HG02852 (cell line): ENCODE measurements at regions not wholly inside any gene's neighbourhood (a gene's known extent, or its start where the extent isn't known, plus 50 kb on each side); places are given as distances from the start of the nearest gene placed in this dataset.
"Not testable (repeated sequence)": the region's sequence is repeated elsewhere in the genome, so short reads cannot be mapped to it uniquely, and the experiment has no call there.

Source experiments
- ATAC-seq: cut with Tn5 transposase; IDR thresholded peaks from one replicate; pipeline ENCODE4 v1.9.1; 2021; ENCODE audit warnings: mild to moderate bottlenecking, moderate library complexity; ENCODE audit not compliant: unreplicated experiment

DNA sequence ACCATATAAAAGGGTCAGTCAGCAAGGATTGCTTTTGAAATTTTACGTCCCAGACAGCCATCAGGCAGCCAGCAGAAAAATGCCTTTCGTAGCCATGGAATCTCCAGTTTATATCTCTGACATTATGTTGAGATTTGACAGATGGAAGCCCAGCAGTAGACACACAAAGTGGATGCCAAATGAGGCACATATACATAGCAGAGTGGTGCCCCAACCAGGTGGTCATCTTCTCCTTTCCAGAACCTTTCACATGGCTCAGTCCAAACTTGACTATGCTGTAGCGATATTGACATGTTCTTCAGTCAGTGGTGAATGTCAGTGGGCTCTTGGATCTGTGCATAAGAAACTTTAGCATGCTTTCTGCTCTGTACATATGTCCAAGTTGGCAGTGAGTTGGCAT, 123.3 kb upstream of the GBE1 start:
- no peak for ATAC-seq

DNA sequence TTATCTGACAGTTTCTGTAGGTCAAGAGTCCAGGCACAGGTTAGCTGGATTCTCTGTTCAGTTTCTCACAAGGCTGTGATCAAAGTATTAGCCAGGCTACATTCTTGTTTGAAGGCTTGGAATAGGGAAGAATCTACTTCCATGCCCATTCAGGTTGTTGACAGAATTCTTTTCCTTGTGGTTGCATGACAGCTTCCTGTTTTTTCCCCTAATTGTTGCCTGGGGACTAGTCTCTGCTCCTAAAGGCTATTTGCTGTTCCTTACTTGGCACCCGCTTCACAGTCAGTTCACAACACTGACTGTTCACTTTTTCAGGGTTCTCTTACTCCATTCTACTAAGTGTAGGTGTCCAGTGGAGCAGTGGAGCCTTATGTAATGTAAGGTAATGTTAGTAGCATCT, 115.4 kb upstream of the GBE1 start:
- no peak for ATAC-seq

DNA sequence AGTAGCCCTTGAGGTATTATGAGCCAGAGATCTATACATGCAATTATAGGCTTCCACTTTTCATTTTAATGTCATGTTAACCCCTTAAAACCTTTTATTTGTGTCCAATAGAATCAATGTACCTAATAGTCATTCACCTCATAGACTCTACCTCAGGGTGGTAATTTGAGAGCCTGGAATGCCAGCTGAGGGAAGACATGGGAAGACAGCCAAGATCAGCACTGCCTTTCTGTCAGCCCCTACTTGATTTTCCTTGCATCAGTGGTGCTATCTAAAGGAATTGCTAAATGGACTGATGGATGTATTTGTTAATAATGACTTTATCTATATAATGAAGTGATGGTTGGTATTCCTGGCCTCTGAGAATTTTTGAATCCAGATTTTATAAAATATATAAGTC, 113.3 kb upstream of the GBE1 start:
- no peak for ATAC-seq

- ATAC-seq: no peak
These were observed 111.1 kb upstream of the GBE1 start for GRCh38 chr3:81872566-81872965.

DNA sequence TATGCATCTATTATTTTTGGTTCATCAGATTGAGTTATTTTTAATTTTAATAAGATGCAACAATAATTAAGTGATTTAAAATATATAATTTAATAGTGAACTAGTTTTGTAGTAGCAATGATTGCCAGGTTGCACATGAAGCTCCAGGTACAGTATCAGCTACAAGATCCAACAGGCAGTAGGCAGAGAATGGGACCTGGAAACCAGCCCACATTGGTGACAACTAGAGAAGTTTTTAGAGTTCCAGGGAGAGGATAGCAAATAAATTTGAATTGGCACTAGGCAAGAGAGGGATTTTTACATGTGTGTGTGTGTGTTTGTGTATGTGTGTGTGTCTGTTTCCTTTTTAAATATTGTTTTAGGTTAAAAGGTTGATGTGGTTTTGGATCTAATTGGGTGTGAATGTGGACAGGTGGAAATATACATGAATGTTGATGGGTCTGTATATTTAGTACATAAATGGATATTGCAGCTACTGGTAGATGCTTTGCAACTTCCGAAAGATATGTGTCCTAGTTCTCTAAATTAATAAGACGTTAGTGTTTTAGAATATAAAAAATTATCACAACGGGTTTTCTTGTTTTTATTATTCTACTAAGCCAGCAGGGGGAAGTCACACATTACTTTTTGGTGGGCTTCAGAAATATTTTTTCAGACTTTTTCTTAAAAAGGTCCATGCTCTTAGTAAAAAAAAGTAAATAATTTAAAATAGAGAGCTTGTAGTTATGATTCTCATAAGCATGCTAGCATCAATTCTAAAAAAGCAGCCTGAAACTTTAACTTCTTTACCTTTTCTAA, 110.1 kb upstream of the GBE1 start:
- ATAC-seq: no peak

DNA sequence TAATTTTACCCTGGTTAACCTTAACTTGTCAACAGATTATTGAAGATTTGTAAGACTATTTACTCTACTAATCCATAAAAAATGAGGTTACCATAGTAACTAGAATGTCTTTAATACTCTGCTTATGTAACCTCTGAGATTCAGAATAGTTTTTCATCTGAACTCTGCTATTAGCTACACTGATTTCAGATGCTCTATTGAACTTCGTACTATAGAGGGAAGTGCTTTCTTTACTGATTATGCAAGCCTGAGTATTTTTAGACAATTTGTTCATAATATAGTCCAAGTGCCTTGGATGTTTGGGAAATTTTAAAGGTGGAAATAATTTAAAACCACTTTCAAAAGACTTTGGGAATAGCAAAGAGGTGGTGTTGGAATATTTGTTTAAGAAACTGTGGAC, 107.9 kb upstream of the GBE1 start:
- ATAC-seq: no peak

DNA sequence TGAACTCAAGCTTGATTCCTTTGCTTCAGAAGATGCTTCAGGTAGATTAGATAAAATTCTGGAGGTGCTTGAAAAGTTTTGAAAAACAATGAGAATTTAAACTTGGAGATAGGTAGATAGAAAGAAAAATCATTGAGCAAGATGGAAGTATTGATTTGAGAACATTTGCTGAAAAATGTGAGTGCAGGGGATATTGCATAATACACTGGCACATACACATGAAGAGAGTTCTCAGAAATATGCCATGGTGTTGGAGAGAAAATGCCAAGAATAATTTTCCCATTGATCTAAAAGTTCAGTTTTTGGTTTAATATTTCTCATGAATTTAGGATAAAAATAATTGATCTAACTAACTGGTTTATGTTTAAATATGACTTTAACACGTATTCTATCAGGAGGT, 107.2 kb upstream of the GBE1 start:
- no peak for ATAC-seq

DNA sequence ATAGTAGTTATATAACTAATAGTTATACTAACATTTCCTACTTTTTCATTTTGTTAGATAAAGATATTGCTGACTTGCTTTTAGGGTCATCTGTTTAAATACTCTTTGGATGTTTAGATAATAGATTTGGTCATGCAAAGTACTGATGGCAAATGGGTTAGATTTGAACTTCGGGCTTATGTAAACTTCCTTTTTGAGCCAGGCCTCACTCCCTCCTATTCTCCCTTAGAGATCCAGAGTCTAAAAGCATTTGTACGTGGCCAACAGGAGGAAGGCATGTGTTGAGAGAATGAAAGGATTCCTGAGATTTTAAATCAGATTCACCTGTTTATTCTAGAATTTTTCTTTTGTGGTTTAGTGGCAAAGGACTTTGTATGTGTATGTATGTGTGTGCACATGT, 106.4 kb upstream of the GBE1 start:
- ATAC-seq: no peak

DNA sequence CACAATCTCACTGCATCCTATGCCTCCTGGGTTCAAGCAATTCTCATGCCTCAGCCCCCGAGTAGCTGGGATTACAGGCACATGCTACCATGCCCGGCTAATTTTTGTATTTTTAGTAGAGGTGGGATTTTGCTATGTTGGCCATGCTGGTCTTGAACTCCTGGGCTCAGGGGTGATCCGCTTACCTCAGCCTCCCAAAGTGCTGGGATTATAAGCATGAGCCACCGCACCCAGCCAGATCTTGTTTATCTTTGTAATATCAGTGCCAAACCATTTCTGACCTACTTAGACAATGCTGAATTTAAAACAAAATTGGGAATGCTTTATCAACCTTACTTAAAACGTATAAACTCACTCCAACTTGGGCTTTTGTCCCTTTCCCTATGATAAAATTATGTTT, 103.7 kb upstream of the GBE1 start:
- not testable (repeated sequence) for ATAC-seq

DNA sequence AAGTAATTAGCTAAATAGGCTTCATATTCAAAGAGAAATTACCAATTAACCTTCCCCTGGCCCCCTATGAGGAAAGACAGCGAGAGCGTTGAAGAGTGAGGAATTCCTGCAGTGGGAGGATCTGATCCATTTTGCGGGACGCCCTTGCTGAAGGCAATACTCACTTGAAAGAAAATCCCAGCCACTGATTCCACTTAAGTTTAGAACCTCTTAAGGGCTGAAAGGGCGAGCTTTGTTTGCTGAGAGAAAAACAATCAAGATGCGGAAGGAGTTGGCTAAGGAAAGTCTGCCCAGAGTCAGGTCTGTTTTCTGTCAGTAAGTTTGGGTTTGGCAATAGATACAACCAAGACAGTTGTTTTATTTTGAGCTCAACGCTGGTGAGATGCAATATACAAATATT, 102.8 kb upstream of the GBE1 start:
- no peak for ATAC-seq

DNA sequence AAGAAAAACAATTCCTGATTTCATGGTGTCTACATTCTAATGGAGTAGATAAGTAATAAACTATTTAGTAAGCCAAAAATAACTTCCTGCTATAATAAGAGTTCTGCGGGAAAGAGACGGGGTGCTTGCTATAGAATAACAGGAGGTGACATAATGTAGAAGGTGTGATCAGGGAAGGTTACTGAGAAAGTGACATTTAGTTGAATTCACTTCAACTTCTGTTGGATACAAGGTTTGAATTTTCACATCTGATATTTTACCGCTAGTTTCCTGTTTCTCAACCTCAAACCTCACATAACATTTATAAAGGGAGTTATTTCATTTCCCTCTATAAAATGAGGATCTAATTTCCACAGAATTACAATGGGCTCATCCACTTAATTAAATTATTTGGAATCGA, 102.3 kb upstream of the GBE1 start:
- no peak for ATAC-seq

- ATAC-seq: no peak
These were observed 100.1 kb upstream of the GBE1 start for GRCh38 chr3:81861593-81861992.

GRCh38 chr3:81859524-81859923, 98.1 kb upstream of the GBE1 start:
- ATAC-seq: no peak

- ATAC-seq: no peak
These were observed 92.0 kb upstream of the GBE1 start for GRCh38 chr3:81853431-81853830.

DNA sequence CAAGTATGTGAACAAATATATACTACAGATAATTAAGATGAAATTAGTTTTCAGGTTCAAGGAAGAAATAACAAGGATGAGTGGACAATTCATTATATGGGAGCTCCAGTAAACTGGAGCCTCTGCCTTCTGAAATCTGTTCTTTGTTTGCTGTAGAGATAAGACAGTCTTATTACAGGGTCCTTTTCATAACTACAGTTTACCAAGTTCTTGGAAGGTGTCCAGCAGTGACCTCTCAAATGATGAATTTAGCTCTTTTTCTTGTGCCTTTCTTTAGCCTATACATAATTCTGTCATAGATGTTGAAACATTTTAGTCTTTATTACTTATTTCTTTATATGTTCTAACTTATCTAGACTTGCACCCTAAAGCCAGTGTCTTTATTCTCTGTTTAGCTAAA, 89.7 kb upstream of the GBE1 start:
- no peak for ATAC-seq

GRCh38 chr3:81846988-81847387, 85.5 kb upstream of the GBE1 start:
- no peak for ATAC-seq

DNA sequence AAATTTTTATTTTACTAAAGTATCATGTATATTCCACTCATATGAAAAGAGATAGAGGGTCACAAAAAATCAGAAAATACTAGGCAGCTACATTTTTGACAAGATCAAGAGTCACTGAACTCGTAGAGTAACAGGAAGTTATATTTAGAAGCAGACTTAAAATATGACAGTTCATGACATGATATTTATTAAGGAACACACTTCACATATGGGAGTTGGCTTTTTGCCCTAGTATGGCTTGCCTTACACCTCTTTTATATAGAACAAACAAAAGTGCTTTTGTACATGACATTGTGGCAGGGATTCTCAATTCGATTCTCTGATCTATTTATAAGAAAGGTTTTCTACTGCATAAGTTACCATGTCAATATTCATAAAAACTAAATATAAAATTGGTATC, 80.1 kb upstream of the GBE1 start:
- ATAC-seq: no peak

DNA sequence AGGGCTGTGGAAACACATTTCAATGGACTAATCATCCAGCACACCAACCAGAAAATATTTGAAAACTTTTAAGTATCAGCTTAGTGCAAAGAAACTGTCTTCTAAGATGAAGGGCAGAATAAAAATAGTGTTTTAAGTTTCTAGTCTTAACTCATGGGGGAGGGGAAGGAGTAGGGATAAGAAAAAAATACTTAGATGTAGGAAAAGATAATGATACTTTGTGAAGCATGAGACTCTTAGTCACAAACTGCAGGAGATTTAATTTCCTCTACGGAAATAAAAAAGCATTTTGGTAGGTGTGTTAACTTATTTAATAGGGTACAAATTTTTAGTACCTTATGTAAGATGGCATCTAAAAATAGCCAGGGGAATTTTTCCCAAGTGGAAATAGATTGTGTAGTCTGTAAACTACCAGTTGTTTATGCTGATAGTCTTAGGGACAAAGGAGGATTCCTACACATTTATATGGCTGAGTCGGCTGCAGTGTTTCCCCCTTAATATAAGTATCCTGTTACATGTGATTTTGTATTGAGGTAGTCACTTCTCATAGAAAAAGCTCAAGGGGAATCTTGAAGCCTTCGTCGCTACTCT, 78.2 kb upstream of the GBE1 start:
- no peak for ATAC-seq

GRCh38 chr3:81838457-81838856, 77.0 kb upstream of the GBE1 start:
- peak; percentile 42 for ATAC-seq

- no peak for ATAC-seq
These were observed 75.7 kb upstream of the GBE1 start for GRCh38 chr3:81837071-81837593.

- no peak for ATAC-seq
These were observed 68.5 kb upstream of the GBE1 start for GRCh38 chr3:81829937-81830336.

DNA sequence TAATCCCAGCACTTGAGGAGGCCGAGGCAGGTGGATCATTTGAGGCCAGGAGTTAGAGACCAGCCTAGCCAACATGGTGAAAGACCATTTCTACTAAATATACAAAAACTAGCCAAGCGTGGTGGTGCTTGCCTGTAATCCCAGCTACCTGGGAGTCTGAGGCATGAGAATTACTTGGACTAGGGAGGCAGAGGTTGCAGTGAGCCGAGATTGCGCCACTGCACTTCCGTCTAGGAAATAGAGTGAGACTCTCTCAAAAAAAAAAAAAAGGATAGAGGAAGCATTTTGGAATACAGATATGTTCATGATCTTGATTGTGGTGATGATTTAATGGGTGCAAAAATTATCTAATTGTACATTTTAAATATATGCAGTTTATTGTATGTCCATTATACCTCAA, 67.8 kb upstream of the GBE1 start:
- not testable (repeated sequence) for ATAC-seq
